Fibroblast of lung (primary cell): ENCODE measurements at regions not wholly inside any gene's neighbourhood (a gene's known extent, or its start where the extent isn't known, plus 50 kb on each side); places are given as distances from the start of the nearest gene placed in this dataset.

Experiments used
- DNase-seq, 2 donors: peaks; one replicate each; pipeline versions ENCODE4 v3.0.0 to v3.0.0-alpha.2; 2010; ENCODE audit warnings: low read depth in 2 of 2
- H2AFZ ChIP-seq: 2 replicates; pipeline ENCODE4 v1.5.1; 2012; ENCODE audit warnings: low read length, control low read depth, inconsistent platforms
- H3K27ac ChIP-seq: 2 replicates; pipeline ENCODE4 v1.5.1; 2011; ENCODE audit warnings: low read length, control low read depth; ENCODE audit not compliant: insufficient read depth
- H3K27me3 ChIP-seq: 2 replicates; pipeline ENCODE4 v1.5.1; 2011; ENCODE audit warnings: mild to moderate bottlenecking, low read length; ENCODE audit not compliant: control insufficient read depth, insufficient read depth
- H3K36me3 ChIP-seq: 2 replicates; pipeline ENCODE4 v1.5.1; 2011; ENCODE audit warnings: low read length; ENCODE audit not compliant: control insufficient read depth, insufficient read depth
- H3K4me1 ChIP-seq: 2 replicates; pipeline ENCODE4 v1.5.1; 2011; ENCODE audit warnings: low read length; ENCODE audit not compliant: control insufficient read depth, insufficient read depth; ENCODE audit errors: extremely low read depth
- H3K4me2 ChIP-seq: 2 replicates; pipeline ENCODE4 v1.5.1; 2011; ENCODE audit warnings: low read length, control low read depth; ENCODE audit not compliant: insufficient read depth; ENCODE audit errors: extremely low read depth
- H3K4me3 ChIP-seq, 4 experiments: fragments of 200-600 bp in 1 of 4; sonication (generic) in 1 of 4; replicated peaks in 1 of 4; 2 replicates each; pipeline ENCODE4 v1.5.1; 2011 to 2016; ENCODE audit warnings: low read length in 4 of 4, low read depth in 3 of 4, mild to moderate bottlenecking in 3 of 4, control low read depth in 2 of 4, inconsistent platforms in 1 of 4, mixed read lengths in 1 of 4; ENCODE audit not compliant: insufficient read depth in 1 of 4; ENCODE audit errors: control extremely low read depth in 1 of 4
- H3K79me2 ChIP-seq: 2 replicates; pipeline ENCODE4 v1.5.1; 2012; ENCODE audit warnings: mild to moderate bottlenecking, low read length, inconsistent platforms; ENCODE audit not compliant: control insufficient read depth, insufficient read depth
- H3K9ac ChIP-seq: 2 replicates; pipeline ENCODE4 v1.5.1; 2011; ENCODE audit warnings: mild to moderate bottlenecking, low read length, control low read depth; ENCODE audit not compliant: insufficient read depth
- H3K9me3 ChIP-seq: 2 replicates; pipeline ENCODE4 v1.5.1; 2012; ENCODE audit warnings: low read depth, low read length; ENCODE audit not compliant: control insufficient read depth, insufficient read depth
- H4K20me1 ChIP-seq: 2 replicates; pipeline ENCODE4 v1.5.1; 2011; ENCODE audit warnings: low read length; ENCODE audit not compliant: control insufficient read depth, insufficient read depth; ENCODE audit errors: extremely low read depth
- EZH2 ChIP-seq: IDR thresholded peaks from 2 replicates; pipeline ENCODE4 v1.5.1; 2012; ENCODE audit warnings: low read length, control low read depth, mild to moderate bottlenecking; ENCODE audit errors: missing control alignments
- TF ChIP-seq, protein P1 (sequence below), 2 donors: IDR thresholded peaks in 1 of 2; conservative IDR thresholded peaks in 1 of 2; 1 replicate in 1 of 2; 2 replicates in 1 of 2; pipeline ENCODE4 v1.5.1; 2011 to 2012; ENCODE audit warnings: low read length in 2 of 2, control low read depth in 1 of 2, inconsistent platforms in 1 of 2, low read depth in 1 of 2, mild to moderate bottlenecking in 1 of 2

DNA sequence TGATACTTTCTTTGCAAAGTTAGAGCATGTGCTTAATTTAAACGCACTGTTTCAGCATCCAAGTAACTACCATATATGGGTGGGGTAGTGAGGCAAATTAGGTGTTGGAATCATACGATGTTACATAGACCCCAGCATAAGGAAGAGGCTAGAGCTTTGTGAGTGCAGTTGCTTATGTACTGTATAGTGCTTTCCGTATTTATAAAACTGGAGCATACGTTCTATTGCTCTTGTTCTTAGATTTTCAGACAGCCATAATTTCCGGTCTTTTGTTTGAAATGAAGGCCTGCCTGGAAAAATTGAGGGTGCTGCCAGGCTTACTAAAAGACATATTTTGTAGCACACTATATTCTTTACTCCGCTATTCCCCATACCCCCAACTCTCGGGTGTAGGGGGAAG, 335.7 kb downstream of the FOXG1 start:
- TF ChIP-seq EZH2 = no peak
- TF ChIP-seq, protein P1, sequence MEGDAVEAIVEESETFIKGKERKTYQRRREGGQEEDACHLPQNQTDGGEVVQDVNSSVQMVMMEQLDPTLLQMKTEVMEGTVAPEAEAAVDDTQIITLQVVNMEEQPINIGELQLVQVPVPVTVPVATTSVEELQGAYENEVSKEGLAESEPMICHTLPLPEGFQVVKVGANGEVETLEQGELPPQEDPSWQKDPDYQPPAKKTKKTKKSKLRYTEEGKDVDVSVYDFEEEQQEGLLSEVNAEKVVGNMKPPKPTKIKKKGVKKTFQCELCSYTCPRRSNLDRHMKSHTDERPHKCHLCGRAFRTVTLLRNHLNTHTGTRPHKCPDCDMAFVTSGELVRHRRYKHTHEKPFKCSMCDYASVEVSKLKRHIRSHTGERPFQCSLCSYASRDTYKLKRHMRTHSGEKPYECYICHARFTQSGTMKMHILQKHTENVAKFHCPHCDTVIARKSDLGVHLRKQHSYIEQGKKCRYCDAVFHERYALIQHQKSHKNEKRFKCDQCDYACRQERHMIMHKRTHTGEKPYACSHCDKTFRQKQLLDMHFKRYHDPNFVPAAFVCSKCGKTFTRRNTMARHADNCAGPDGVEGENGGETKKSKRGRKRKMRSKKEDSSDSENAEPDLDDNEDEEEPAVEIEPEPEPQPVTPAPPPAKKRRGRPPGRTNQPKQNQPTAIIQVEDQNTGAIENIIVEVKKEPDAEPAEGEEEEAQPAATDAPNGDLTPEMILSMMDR (conservative IDR thresholded peaks at IDR 0.05 in 1 of 2, IDR thresholded peaks at IDR 0.05 in 1 of 2; ENCODE audit: low read depth in 1 of 2, low read length in 2 of 2) = no peak
- H3K27ac ChIP-seq = no peak overlapping the region
- no peak for DNase-seq
- H3K27me3 ChIP-seq = no peaks in the 10 kb centered on the region
- no peaks in the 10 kb centered on the region for H3K9me3 ChIP-seq
- H3K9ac ChIP-seq = no peak overlapping the region
- H3K4me1 ChIP-seq = no peaks in the 10 kb centered on the region
- H3K4me3 ChIP-seq = no peak overlapping the region
- H4K20me1 ChIP-seq = no peaks in the 10 kb centered on the region
- no peak overlapping the region for H2AFZ ChIP-seq
- H3K79me2 ChIP-seq = no peaks in the 10 kb centered on the region
- H3K4me2 ChIP-seq = no peak overlapping the region
- no peaks in the 10 kb centered on the region for H3K36me3 ChIP-seq

DNA sequence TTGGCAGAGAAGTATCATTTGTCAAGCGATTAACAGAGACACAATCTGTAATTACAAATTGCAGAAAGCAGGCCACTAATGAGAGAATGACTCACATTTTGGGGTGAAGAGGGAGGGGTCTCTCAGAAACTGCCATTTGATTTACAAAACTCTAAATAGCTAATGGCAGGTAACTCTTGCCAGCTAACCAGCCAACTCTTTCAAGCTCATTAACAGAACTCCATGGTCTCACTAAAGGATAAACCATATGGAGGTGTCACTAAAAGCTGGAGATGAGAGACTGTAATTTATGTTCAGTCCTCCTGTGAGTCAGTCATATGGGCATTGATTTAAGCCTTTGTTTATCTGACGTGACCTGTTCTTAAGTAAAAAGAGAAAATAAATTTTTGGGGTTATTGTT, 336.4 kb downstream of the FOXG1 start:
- no peak overlapping the region for H3K27ac ChIP-seq
- no peaks in the 10 kb centered on the region for H4K20me1 ChIP-seq
- no peak for TF ChIP-seq EZH2
- TF ChIP-seq, protein P1 (conservative IDR thresholded peaks at IDR 0.05 in 1 of 2, IDR thresholded peaks at IDR 0.05 in 1 of 2; ENCODE audit: low read depth in 1 of 2, low read length in 2 of 2) = no peak
- no peaks in the 10 kb centered on the region for H3K9me3 ChIP-seq
- H3K4me2 ChIP-seq = no peak overlapping the region
- no peak overlapping the region for H2AFZ ChIP-seq
- H3K36me3 ChIP-seq = no peaks in the 10 kb centered on the region
- H3K9ac ChIP-seq = no peak overlapping the region
- H3K4me3 ChIP-seq = no peak overlapping the region
- H3K27me3 ChIP-seq = no peaks in the 10 kb centered on the region
- no peaks in the 10 kb centered on the region for H3K79me2 ChIP-seq
- H3K4me1 ChIP-seq = no peaks in the 10 kb centered on the region
- no peak for DNase-seq

DNA sequence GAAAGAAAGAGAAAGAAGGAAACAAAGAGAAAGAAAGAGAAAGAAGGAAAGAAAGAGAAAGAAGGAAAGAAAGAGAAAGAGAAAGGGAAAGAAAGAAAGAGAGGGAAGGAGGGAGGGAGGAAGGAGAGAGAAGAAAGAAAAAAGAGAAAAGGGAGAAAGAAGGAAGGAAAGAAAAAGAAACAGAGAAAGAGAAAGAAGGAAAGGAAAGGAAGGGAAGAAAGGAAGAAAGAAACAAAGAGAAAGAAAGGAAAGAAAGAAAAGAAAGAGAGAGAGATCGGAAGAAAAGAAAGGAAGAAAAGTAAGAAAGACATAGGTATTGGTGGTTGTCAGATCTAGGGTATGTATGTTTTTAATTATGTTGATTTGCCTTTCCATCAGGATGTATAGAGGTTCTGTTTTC, 342.3 kb downstream of the FOXG1 start:
- H3K9me3 ChIP-seq = no peaks in the 10 kb centered on the region
- H3K4me2 ChIP-seq = no peak overlapping the region
- no peaks in the 10 kb centered on the region for H3K4me1 ChIP-seq
- no peaks in the 10 kb centered on the region for H3K79me2 ChIP-seq
- H3K27ac ChIP-seq = no peak overlapping the region
- H4K20me1 ChIP-seq = no peaks in the 10 kb centered on the region
- no peak overlapping the region for H2AFZ ChIP-seq
- H3K4me3 ChIP-seq = no peak overlapping the region
- H3K27me3 ChIP-seq = no peaks in the 10 kb centered on the region
- no peak overlapping the region for H3K9ac ChIP-seq
- DNase-seq = no peak
- H3K36me3 ChIP-seq = no peaks in the 10 kb centered on the region
- TF ChIP-seq, protein P1 (conservative IDR thresholded peaks at IDR 0.05 in 1 of 2, IDR thresholded peaks at IDR 0.05 in 1 of 2; ENCODE audit: low read depth in 1 of 2, low read length in 2 of 2) = no peak
- no peak for TF ChIP-seq EZH2
